ELF-1 (cell line): ENCODE measurements at regions not wholly inside any gene's neighbourhood (a gene's known extent, or its start where the extent isn't known, plus 50 kb on each side); places are given as distances from the start of the nearest gene placed in this dataset.
"Not testable (repeated sequence)": the region's sequence is repeated elsewhere in the genome, so short reads cannot be mapped to it uniquely, and the experiment has no call there.

Source experiments
- DNase-seq: peaks from one replicate; pipeline ENCODE4 v3.0.0-alpha.2; 2016; ENCODE audit warnings: low read depth, low spot score

GRCh38 chr10:38209332-38209731 lies 115.2 kb downstream of the ZNF37A start:
- DNase-seq, result no peak

GRCh38 chr10:38209748-38210147 lies 115.6 kb downstream of the ZNF37A start:
- DNase-seq, result not testable (repeated sequence)

GRCh38 chr10:38212460-38212859 lies 118.3 kb downstream of the ZNF37A start:
- DNase-seq, result no peak

- no peak for DNase-seq
Observed at GRCh38 chr10:38226385-38226784, 132.2 kb downstream of the ZNF37A start.

- DNase-seq, result no peak
Observed at GRCh38 chr10:38228394-38228793, 134.3 kb downstream of the ZNF37A start.

- DNase-seq, result not testable (repeated sequence)
Observed at GRCh38 chr10:38238479-38238878, 144.3 kb downstream of the ZNF37A start.

- not testable (repeated sequence) for DNase-seq
Observed at GRCh38 chr10:38242061-38242649, 148.0 kb downstream of the ZNF37A start.

- not testable (repeated sequence) for DNase-seq
Observed at GRCh38 chr10:38248113-38248512, 154.0 kb downstream of the ZNF37A start.

GRCh38 chr10:38252551-38252950 lies 158.4 kb downstream of the ZNF37A start:
- DNase-seq, result not testable (repeated sequence)

- DNase-seq, result not testable (repeated sequence)
Observed at GRCh38 chr10:38267555-38267954, 173.4 kb downstream of the ZNF37A start.

- not testable (repeated sequence) for DNase-seq
Observed at GRCh38 chr10:38271031-38271430, 176.9 kb downstream of the ZNF37A start.

GRCh38 chr10:38274879-38275278 lies 180.7 kb downstream of the ZNF37A start:
- not testable (repeated sequence) for DNase-seq

- DNase-seq, result not testable (repeated sequence)
Observed at GRCh38 chr10:38292560-38292959, 198.4 kb downstream of the ZNF37A start.

GRCh38 chr10:38310111-38310510 lies 216.0 kb downstream of the ZNF37A start:
- not testable (repeated sequence) for DNase-seq

- not testable (repeated sequence) for DNase-seq
Observed at GRCh38 chr10:38315090-38315805, 221.1 kb downstream of the ZNF37A start.

- DNase-seq, result not testable (repeated sequence)
Observed at GRCh38 chr10:38321393-38321792, 227.3 kb downstream of the ZNF37A start.

- not testable (repeated sequence) for DNase-seq
Observed at GRCh38 chr10:38330306-38330705, 236.2 kb downstream of the ZNF37A start.

GRCh38 chr10:38331106-38331505 lies 237.0 kb downstream of the ZNF37A start:
- DNase-seq, result not testable (repeated sequence)

- not testable (repeated sequence) for DNase-seq
Observed at GRCh38 chr10:38333699-38334098, 239.6 kb downstream of the ZNF37A start.

- not testable (repeated sequence) for DNase-seq
Observed at GRCh38 chr10:38350645-38351044, 256.5 kb downstream of the ZNF37A start.

GRCh38 chr10:38354410-38354809 lies 260.3 kb downstream of the ZNF37A start:
- DNase-seq, result not testable (repeated sequence)

GRCh38 chr10:38355911-38356526 lies 261.9 kb downstream of the ZNF37A start:
- DNase-seq, result peak; percentile 86

GRCh38 chr10:38356527-38356926 lies 262.4 kb downstream of the ZNF37A start:
- DNase-seq, result not testable (repeated sequence)
